Transverse colon (tissue), 4 donors: ENCODE measurements at regions not wholly inside any gene's neighbourhood (a gene's known extent, or its start where the extent isn't known, plus 50 kb on each side); places are given as distances from the start of the nearest gene placed in this dataset.

ENCODE experiments used
- DNase-seq: peaks from one replicate; pipeline ENCODE4 v3.0.0-alpha.2; 2019
- H3K27ac ChIP-seq, 4 donors: fragments of 200-600 bp; sonication (generic); 2 replicates each; pipeline ENCODE4 v1.5.1; 2016 to 2018; ENCODE audit warnings: inconsistent platforms in 4 of 4
- H3K27me3 ChIP-seq: fragments of 200-600 bp; sonication (generic); 2 replicates; pipeline ENCODE4 v1.5.1; 2017; ENCODE audit warnings: inconsistent platforms
- H3K36me3 ChIP-seq, 4 donors: fragments of 200-600 bp; sonication (generic); 2 replicates each; pipeline ENCODE4 v1.5.1; 2017 to 2019; ENCODE audit warnings: inconsistent platforms in 4 of 4
- H3K4me1 ChIP-seq, 4 donors: fragments of 200-600 bp; sonication (generic); 2 replicates each; pipeline ENCODE4 v1.5.1; 2017 to 2020; ENCODE audit warnings: inconsistent platforms in 4 of 4
- H3K4me3 ChIP-seq, 4 donors: fragments of 200-600 bp; sonication (generic); 1 replicate in 1 of 4; 2 replicates in 3 of 4; pipeline versions ENCODE4 v1.5.1 to v1.6.1; 2017 to 2019; ENCODE audit warnings: inconsistent platforms in 4 of 4
- H3K9me3 ChIP-seq, 2 donors: fragments of 200-600 bp; sonication (generic); 2 replicates each; pipeline ENCODE4 v1.5.1; 2017 to 2019; ENCODE audit warnings: inconsistent platforms in 2 of 2
- CTCF ChIP-seq, 5 experiments: fragments of 200-600 bp in 3 of 5; fragments of 450-650 bp in 2 of 5; sonication (generic) in 3 of 5; IDR thresholded peaks; 1 replicate in 2 of 5; 2 replicates in 3 of 5; pipeline ENCODE4 v1.5.1; 2016 to 2017; ENCODE audit warnings: antibody characterized with exemption in 5 of 5, inconsistent platforms in 3 of 5, mild to moderate bottlenecking in 2 of 5, moderate library complexity in 1 of 5
- EP300 ChIP-seq: sonication (generic); formaldehyde crosslinking; IDR thresholded peaks from one replicate; pipeline ENCODE4 v1.6.1; 2017; ENCODE audit warnings: antibody characterized with exemption, low read depth
- POLR2A ChIP-seq: fragments of 450-650 bp; IDR thresholded peaks from one replicate; pipeline ENCODE4 v1.6.1; 2016; ENCODE audit warnings: antibody characterized with exemption, mild to moderate bottlenecking, moderate library complexity
- POLR2AphosphoS5 ChIP-seq, 3 donors: sonication (generic); formaldehyde crosslinking; IDR thresholded peaks; one replicate each; pipeline ENCODE4 v1.6.1; 2016; ENCODE audit warnings: antibody characterized with exemption in 3 of 3
- WGBS, 2 donors: methylation state at CpG; one replicate each; pipeline ENCODE4 v1.1.5; 2018; ENCODE audit warnings: low coverage in 1 of 2; 5-methylcytosine and 5-hydroxymethylcytosine counted together
- in situ Hi-C, 4 donors: fragments of 200-750 bp; cut with MboI; loops; one replicate each; pipeline versions ENCODE4 v1.15.0 to v1.15.1; 2017; ENCODE audit warnings: low sequenced_read_pairs in 3 of 4, low pct_ligation_motif_present in 1 of 4, low pct_unique_long_range_greater_than_20kb in 1 of 4
- intact Hi-C: fragments of 100-400 bp; cut with DNase I; formaldehyde crosslinking; loops from one replicate; pipeline ENCODE4 v1.15.1; 2023; ENCODE audit warnings: low total_unique reads

- Histone ChIP-seq H3K27me3 (peaks cover 6% of the 10 kb centered on the region), H3K36me3 (no peaks in the 10 kb centered on the region), H3K4me1 (no peaks in the 10 kb centered on the region), H3K27ac (no peak overlapping the region), H3K9me3 (no peaks in the 10 kb centered on the region), H3K4me3 (no peak overlapping the region)
- no peak for TF ChIP-seq CTCF (IDR thresholded peaks at IDR 0.05)
- no peak for TF ChIP-seq POLR2A
- no peak for TF ChIP-seq POLR2AphosphoS5 (IDR thresholded peaks at IDR 0.05)
- TF ChIP-seq EP300 = no peak
- 65% methylated on average over 10 of the region's 10 CpGs; no CpG with 5 or more reads in 1 of the 2 donors for WGBS, 2 donors
- DNase-seq = no peak
- intact Hi-C loops (no loop called here), in situ Hi-C loops (no loop called here)
These were observed 178.5 kb downstream of the OLFM1 start for GRCh38 chr9:135265931-135266330.

GRCh38 chr9:135267191-135267809 lies 179.8 kb downstream of the OLFM1 start:
- 82% methylated on average over 15 of the region's 19 CpGs; no CpG with 5 or more reads in 1 of the 2 donors for WGBS, 2 donors
- in situ Hi-C loops = no loop called here
- H3K4me1 ChIP-seq = no peaks in the 10 kb centered on the region
- intact Hi-C loops = no loop called here
- H3K36me3 ChIP-seq = no peaks in the 10 kb centered on the region
- H3K27ac ChIP-seq = no peak overlapping the region
- H3K4me3 ChIP-seq = no peak overlapping the region
- H3K27me3 ChIP-seq = peaks cover 6% of the 10 kb centered on the region
- DNase-seq = no peak
- H3K9me3 ChIP-seq = no peaks in the 10 kb centered on the region
- TF ChIP-seq POLR2AphosphoS5 (IDR thresholded peaks at IDR 0.05) (no peak), POLR2A (no peak), EP300 (no peak), CTCF (IDR thresholded peaks at IDR 0.05) (no peak)

GRCh38 chr9:135268031-135268430 lies 180.6 kb downstream of the OLFM1 start:
- H3K4me1 ChIP-seq = no peaks in the 10 kb centered on the region
- TF ChIP-seq POLR2AphosphoS5 (IDR thresholded peaks at IDR 0.05) (no peak), CTCF (IDR thresholded peaks at IDR 0.05) (no peak), POLR2A (no peak), EP300 (no peak)
- intact Hi-C loops = no loop called here
- peaks cover 11% of the 10 kb centered on the region for H3K27me3 ChIP-seq
- DNase-seq = no peak
- H3K4me3 ChIP-seq = no peak overlapping the region
- H3K36me3 ChIP-seq = no peaks in the 10 kb centered on the region
- in situ Hi-C loops = no loop called here
- no peaks in the 10 kb centered on the region for H3K9me3 ChIP-seq
- no peak overlapping the region for H3K27ac ChIP-seq
- WGBS, 2 donors = 29 to 72% methylated on average over 1 to 12 of the region's 12 CpGs

DNA sequence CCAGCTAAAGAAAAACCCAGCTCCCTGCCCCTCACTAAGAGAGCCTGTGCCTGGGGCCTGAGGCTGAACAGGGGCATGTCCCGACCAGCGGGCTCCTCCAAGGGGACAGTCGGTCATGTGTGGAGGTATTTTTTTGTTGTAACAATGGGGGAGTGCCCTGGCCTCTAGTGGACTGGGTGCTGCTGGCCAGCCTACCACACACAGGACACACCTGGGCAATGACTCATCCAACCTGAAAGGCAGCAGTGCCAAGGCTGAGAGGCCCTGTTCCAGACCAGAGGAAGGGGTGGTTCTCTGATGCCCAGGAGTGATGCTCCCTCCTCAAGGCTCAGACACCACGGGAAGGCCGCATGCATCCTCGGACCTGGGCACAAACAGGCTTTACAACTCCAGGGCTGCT lies 181.5 kb downstream of the OLFM1 start:
- H3K27ac ChIP-seq = no peak overlapping the region
- H3K9me3 ChIP-seq = no peaks in the 10 kb centered on the region
- intact Hi-C loops = no loop called here
- no peak overlapping the region for H3K4me3 ChIP-seq
- H3K36me3 ChIP-seq = no peaks in the 10 kb centered on the region
- H3K27me3 ChIP-seq = peaks cover 14% of the 10 kb centered on the region
- H3K4me1 ChIP-seq = no peaks in the 10 kb centered on the region
- in situ Hi-C loops = no loop called here
- no peak for DNase-seq
- TF ChIP-seq EP300 = no peak
- no peak for TF ChIP-seq POLR2A
- no peak for TF ChIP-seq CTCF (IDR thresholded peaks at IDR 0.05)
- TF ChIP-seq POLR2AphosphoS5 (IDR thresholded peaks at IDR 0.05) = no peak
- WGBS, 2 donors = 72% methylated on average over 5 of the region's 6 CpGs; no CpG with 5 or more reads in 1 of the 2 donors
